H1 (cell line): ENCODE measurements at regions not wholly inside any gene's neighbourhood (a gene's known extent, or its start where the extent isn't known, plus 50 kb on each side); places are given as distances from the start of the nearest gene placed in this dataset.

Experiments
- CTCF ChIA-PET: fragments of 300-600 bp; sonication (Branson Sonifier 250); formaldehyde crosslinking; loops from one replicate; lab custom pipeline; 2021; ENCODE audit not compliant: partially characterized antibody; lab: Charles Lee
- POLR2A ChIA-PET: fragments of 300-600 bp; sonication (Branson Sonifier 250); formaldehyde crosslinking; loops from one replicate; lab custom pipeline; 2021; ENCODE audit warnings: inconsistent platforms; ENCODE audit not compliant: partially characterized antibody; lab: Charles Lee
- DNase-seq, 2 experiments: peaks; one replicate each; pipeline versions ENCODE4 v3.0.0 to v3.0.0-alpha.2; 2010 to 2022; ENCODE audit warnings: low spot score in 2 of 2, low read depth in 1 of 2, mixed read lengths in 1 of 2
- FAIRE-seq: peaks from 2 replicates; lab custom pipeline; 2011; peaks lifted over from hg19 to GRCh38; lab: Jason Lieb, UNC
- H2AFZ ChIP-seq: 2 replicates; pipeline ENCODE4 v1.8.1; 2012; ENCODE audit warnings: low read length, inconsistent platforms
- H2AK5ac ChIP-seq: 2 replicates; pipeline ENCODE4 v1.6.1; 2013; ENCODE audit warnings: low read depth, low read length
- H2BK120ac ChIP-seq: replicated peaks from 2 replicates; pipeline ENCODE3; 2013; ENCODE audit warnings: low read depth, low read length, inconsistent platforms
- H2BK12ac ChIP-seq: 2 replicates; pipeline ENCODE4 v1.6.1; 2013; ENCODE audit warnings: low read depth, low read length
- H2BK15ac ChIP-seq: 2 replicates; pipeline ENCODE4 v1.6.1; 2013; ENCODE audit warnings: low read length
- H2BK20ac ChIP-seq: 2 replicates; pipeline ENCODE4 v1.6.1; 2013; ENCODE audit warnings: low read length
- H2BK5ac ChIP-seq: 2 replicates; pipeline ENCODE4 v1.6.1; 2013; ENCODE audit warnings: low read depth, low read length
- H3K14ac ChIP-seq: 2 replicates; pipeline ENCODE4 v1.6.1; 2013; ENCODE audit warnings: inconsistent platforms; ENCODE audit not compliant: insufficient read length
- H3K18ac ChIP-seq: 2 replicates; pipeline ENCODE4 v1.6.1; 2013; ENCODE audit warnings: low read length; ENCODE audit errors: extremely low read depth
- H3K23ac ChIP-seq: 2 replicates; pipeline ENCODE4 v1.6.1; 2013; ENCODE audit warnings: inconsistent platforms; ENCODE audit not compliant: insufficient read length
- H3K23me2 ChIP-seq: 2 replicates; pipeline ENCODE4 v1.6.1; 2013; ENCODE audit warnings: low read depth, low read length
- H3K27ac ChIP-seq: 2 replicates; pipeline ENCODE4 v1.6.1; 2011; ENCODE audit warnings: low read depth, low read length, inconsistent platforms
- H3K27me3 ChIP-seq, 4 experiments: replicated peaks in 1 of 4; 1 replicate in 1 of 4; 2 replicates in 3 of 4; pipeline versions ENCODE4 v1.6.1 to v1.8.1; 2011 to 2013; ENCODE audit warnings: low read length in 3 of 4, mild to moderate bottlenecking in 3 of 4, inconsistent platforms in 2 of 4, mixed read lengths in 2 of 4, moderate library complexity in 1 of 4; ENCODE audit not compliant: control insufficient read depth in 3 of 4, insufficient read depth in 3 of 4; ENCODE audit errors: extremely low read depth in 1 of 4
- H3K36me3 ChIP-seq, 4 experiments: 2 replicates each; pipeline versions ENCODE4 v1.6.1 to v1.8.1; 2011 to 2013; ENCODE audit warnings: mild to moderate bottlenecking in 4 of 4, low read length in 3 of 4, moderate library complexity in 2 of 4, control low read depth in 1 of 4, inconsistent platforms in 1 of 4; ENCODE audit not compliant: insufficient read depth in 4 of 4, control insufficient read depth in 2 of 4
- H3K4ac ChIP-seq: replicated peaks from 2 replicates; pipeline ENCODE3; 2013; ENCODE audit warnings: low read length, low read depth, mixed read lengths, inconsistent platforms; ENCODE audit not compliant: insufficient read length
- H3K4me1 ChIP-seq, 4 experiments: replicated peaks in 1 of 4; 1 replicate in 1 of 4; 2 replicates in 3 of 4; pipeline versions ENCODE4 v1.6.1 to v1.8.1; 2011 to 2013; ENCODE audit warnings: low read length in 3 of 4, inconsistent platforms in 2 of 4, mixed read lengths in 1 of 4; ENCODE audit not compliant: insufficient read depth in 4 of 4, control insufficient read depth in 3 of 4
- H3K4me2 ChIP-seq, 2 experiments: 2 replicates each; pipeline versions ENCODE4 v1.6.1 to v1.8.1; 2011 to 2013; ENCODE audit warnings: low read depth in 2 of 2, low read length in 2 of 2, control low read depth in 1 of 2, inconsistent platforms in 1 of 2, mild to moderate bottlenecking in 1 of 2; ENCODE audit not compliant: insufficient read depth in 1 of 2
- H3K4me3 ChIP-seq, 4 experiments: fragments of 200-600, 300-600 bp in 1 of 4; sonication (generic), shearing (Covaris generic), sonication (Bioruptor Twin) in 1 of 4; 2 replicates each; pipeline versions ENCODE4 v1.5.1 to v1.8.1; 2011 to 2016; ENCODE audit warnings: low read length in 4 of 4, low read depth in 3 of 4, control low read depth in 2 of 4, inconsistent platforms in 2 of 4, mild to moderate bottlenecking in 2 of 4, mixed read lengths in 1 of 4, moderate library complexity in 1 of 4; ENCODE audit not compliant: insufficient read depth in 2 of 4; ENCODE audit errors: extremely low read depth in 1 of 4
- H3K56ac ChIP-seq: replicated peaks from 2 replicates; pipeline ENCODE3; 2013; ENCODE audit warnings: low read depth, mild to moderate bottlenecking, mixed read lengths, low read length, inconsistent platforms; ENCODE audit not compliant: insufficient read length
- H3K79me1 ChIP-seq: 2 replicates; pipeline ENCODE4 v1.6.1; 2013; ENCODE audit warnings: low read depth, low read length, control low read depth
- H3K79me2 ChIP-seq, 2 experiments: 2 replicates each; pipeline versions ENCODE4 v1.6.1 to v1.8.1; 2012 to 2013; ENCODE audit warnings: low read length in 2 of 2, mild to moderate bottlenecking in 2 of 2, inconsistent platforms in 1 of 2; ENCODE audit not compliant: insufficient read depth in 2 of 2, control insufficient read depth in 1 of 2
- H3K9ac ChIP-seq, 4 experiments: replicated peaks in 1 of 4; 1 replicate in 1 of 4; 2 replicates in 3 of 4; pipeline versions ENCODE4 v1.6.1 to v1.8.1; 2011 to 2013; ENCODE audit warnings: low read depth in 3 of 4, low read length in 3 of 4, control low read depth in 2 of 4, mild to moderate bottlenecking in 2 of 4, moderate library complexity in 2 of 4, inconsistent platforms in 1 of 4; ENCODE audit errors: extremely low read depth in 1 of 4
- H3K9me3 ChIP-seq, 2 experiments: 2 replicates each; pipeline versions ENCODE4 v1.6.1 to v1.8.1; 2012 to 2013; ENCODE audit warnings: mild to moderate bottlenecking in 2 of 2, moderate library complexity in 2 of 2, control low read depth in 1 of 2, inconsistent platforms in 1 of 2, low read depth in 1 of 2, low read length in 1 of 2, mixed read lengths in 1 of 2; ENCODE audit not compliant: insufficient read depth in 2 of 2
- H4K20me1 ChIP-seq, 2 experiments: replicated peaks in 1 of 2; 2 replicates each; pipeline versions ENCODE3 to v1.8.1; 2011 to 2013; ENCODE audit warnings: inconsistent platforms in 2 of 2, low read length in 2 of 2, mild to moderate bottlenecking in 1 of 2; ENCODE audit not compliant: insufficient read depth in 2 of 2, control insufficient read depth in 1 of 2
- H4K5ac ChIP-seq: 2 replicates; pipeline ENCODE4 v1.6.1; 2013; ENCODE audit warnings: low read length, low read depth, mixed read lengths, inconsistent platforms; ENCODE audit not compliant: insufficient read length
- H4K8ac ChIP-seq: 2 replicates; pipeline ENCODE4 v1.8.0; 2013; ENCODE audit warnings: mild to moderate bottlenecking, moderate library complexity, low read length, inconsistent platforms; ENCODE audit not compliant: insufficient read depth; ENCODE audit errors: extremely low read depth
- H4K91ac ChIP-seq: replicated peaks from 2 replicates; pipeline ENCODE3; 2013; ENCODE audit warnings: low read length, mixed read lengths, inconsistent platforms; ENCODE audit not compliant: insufficient read length
- ASH2L ChIP-seq: fragments of 200-600, 300-600 bp; sonication (generic); IDR thresholded peaks from one replicate; pipeline ENCODE4 v1.7.1; 2017; ENCODE audit warnings: low read length
- KDM5A ChIP-seq: fragments of 200-600 bp; IDR thresholded peaks from 2 replicates; pipeline ENCODE4 v1.7.1; 2012; ENCODE audit warnings: mild to moderate bottlenecking, low read length, inconsistent platforms, mixed read lengths
- SIX5 ChIP-seq: IDR thresholded peaks from 2 replicates; pipeline ENCODE4 v1.6.1; 2011; ENCODE audit warnings: mild to moderate bottlenecking, low read depth, low read length
- TEAD4 ChIP-seq: IDR thresholded peaks from 2 replicates; pipeline ENCODE4 v1.6.1; 2012; ENCODE audit warnings: low read depth, low read length, inconsistent platforms, mixed read lengths
- WGBS, 2 experiments: shearing (Covaris generic) in 1 of 2; methylation state at CpG; one replicate each; pipeline versions ENCODE4 v1.1.6 to v1.1.7; 2013 to 2015; ENCODE audit warnings: low lambda C conversion rate in 2 of 2, mixed read lengths in 2 of 2, inconsistent platforms in 1 of 2, low coverage in 1 of 2, missing lambda C conversion rate in 1 of 2; ENCODE audit not compliant: insufficient replicate concordance in 2 of 2, insufficient coverage in 1 of 2, insufficient read length in 1 of 2; ENCODE audit errors: extremely low coverage in 1 of 2, missing lambda C conversion rate in 1 of 2; 5-methylcytosine and 5-hydroxymethylcytosine counted together

GRCh38 chr16:86380030-86380429, 130.3 kb upstream of the FOXF1 start:
- Histone ChIP-seq H3K23me2 (no peaks in the 10 kb centered on the region; the same call in 1 of the 2 replicates), H2BK5ac (no peak overlapping the region), H2AFZ (no peak overlapping the region), H3K27ac (no peak overlapping the region), H3K56ac (no peak overlapping the region), H3K9ac (no peak overlapping the region), H4K91ac (no peak overlapping the region), H2AK5ac (peak overlapping the region; percentile 89; the same call in 1 of the 2 replicates), H2BK20ac (no peak overlapping the region), H3K4me3 (no peak overlapping the region), H4K8ac (no peak overlapping the region; the same call in 1 of the 2 replicates), H2BK15ac (no peak overlapping the region), H2BK120ac (no peak overlapping the region), H4K20me1 (no peaks in the 10 kb centered on the region), H3K79me2 (no peaks in the 10 kb centered on the region), H4K5ac (no peak overlapping the region), H3K23ac (no peak overlapping the region), H3K18ac (no peak overlapping the region), H3K9me3 (no peaks in the 10 kb centered on the region), H3K4me2 (no peak overlapping the region), H3K14ac (no peak overlapping the region), H3K79me1 (no peaks in the 10 kb centered on the region), H3K4me1 (peaks cover 0 to 3% (median 0%) of the 10 kb centered on the region in 4 experiments; a peak in 4 of 7 replicates), H3K36me3 (no peaks in the 10 kb centered on the region), H2BK12ac (no peak overlapping the region), H3K27me3 (peaks cover 0 to 2% (median 0%) of the 10 kb centered on the region in 4 experiments; a peak in 2 of 7 replicates), H3K4ac (no peak overlapping the region)
- WGBS, 2 experiments = 90% methylated on average over 8 of the region's 9 CpGs; no CpG with 5 or more reads in 1 of the 2 experiments
- DNase-seq (no peak), FAIRE-seq (no peak)
- CTCF ChIA-PET = interaction anchor here (1.0 to 1.3 kb wide), 4 partner anchors 10 to 307 kb away, joined by 3 read pairs; no protein-coding TSS in a partner anchor
- POLR2A ChIA-PET = no interaction called here
- TF ChIP-seq ASH2L (no peak), TEAD4 (no peak), KDM5A (no peak), SIX5 (no peak)
